Thyroid gland (tissue), 4 donors: ENCODE measurements at regions not wholly inside any gene's neighbourhood (a gene's known extent, or its start where the extent isn't known, plus 50 kb on each side); places are given as distances from the start of the nearest gene placed in this dataset.

ENCODE experiments used
- POLR2A ChIP-seq, 2 donors: fragments of 450-650 bp; IDR thresholded peaks; one replicate each; pipeline ENCODE4 v1.6.1; 2017; ENCODE audit warnings: antibody characterized with exemption in 2 of 2, mild to moderate bottlenecking in 2 of 2, moderate library complexity in 1 of 2
- TF ChIP-seq, protein P1 (sequence below), 6 experiments: fragments of 200-600 bp in 3 of 6; fragments of 450-650 bp in 3 of 6; sonication (generic) in 3 of 6; IDR thresholded peaks; one replicate each; pipeline ENCODE4 v1.5.1; 2016 to 2019; ENCODE audit warnings: antibody characterized with exemption in 6 of 6, mild to moderate bottlenecking in 2 of 6, inconsistent platforms in 1 of 6, moderate library complexity in 1 of 6

DNA sequence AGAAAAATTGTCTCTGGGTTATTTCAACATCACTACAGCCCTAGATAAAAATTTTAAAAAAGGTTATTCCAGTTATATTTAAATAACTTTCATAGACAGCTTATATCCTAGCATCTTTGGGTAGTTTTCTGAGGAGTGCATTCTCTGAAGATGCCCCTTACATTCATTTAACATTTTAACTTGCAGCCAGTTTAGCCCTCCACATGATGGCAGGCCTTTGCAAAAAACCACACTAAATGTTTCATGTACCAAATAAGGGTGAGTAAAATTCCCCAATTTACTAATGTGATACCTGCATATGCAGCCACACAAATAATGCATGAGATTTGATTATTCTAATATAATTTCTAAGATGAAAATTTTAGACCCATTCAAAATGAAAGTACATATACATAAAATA is 108.4 kb upstream of the ZWINT start:
- TF ChIP-seq, protein P1, sequence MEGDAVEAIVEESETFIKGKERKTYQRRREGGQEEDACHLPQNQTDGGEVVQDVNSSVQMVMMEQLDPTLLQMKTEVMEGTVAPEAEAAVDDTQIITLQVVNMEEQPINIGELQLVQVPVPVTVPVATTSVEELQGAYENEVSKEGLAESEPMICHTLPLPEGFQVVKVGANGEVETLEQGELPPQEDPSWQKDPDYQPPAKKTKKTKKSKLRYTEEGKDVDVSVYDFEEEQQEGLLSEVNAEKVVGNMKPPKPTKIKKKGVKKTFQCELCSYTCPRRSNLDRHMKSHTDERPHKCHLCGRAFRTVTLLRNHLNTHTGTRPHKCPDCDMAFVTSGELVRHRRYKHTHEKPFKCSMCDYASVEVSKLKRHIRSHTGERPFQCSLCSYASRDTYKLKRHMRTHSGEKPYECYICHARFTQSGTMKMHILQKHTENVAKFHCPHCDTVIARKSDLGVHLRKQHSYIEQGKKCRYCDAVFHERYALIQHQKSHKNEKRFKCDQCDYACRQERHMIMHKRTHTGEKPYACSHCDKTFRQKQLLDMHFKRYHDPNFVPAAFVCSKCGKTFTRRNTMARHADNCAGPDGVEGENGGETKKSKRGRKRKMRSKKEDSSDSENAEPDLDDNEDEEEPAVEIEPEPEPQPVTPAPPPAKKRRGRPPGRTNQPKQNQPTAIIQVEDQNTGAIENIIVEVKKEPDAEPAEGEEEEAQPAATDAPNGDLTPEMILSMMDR (IDR thresholded peaks at IDR 0.05) = no peak
- no peak for TF ChIP-seq POLR2A (IDR thresholded peaks at IDR 0.05)
